ENCODE measurements at regions not wholly inside any gene's neighbourhood (a gene's known extent, or its start where the extent isn't known, plus 50 kb on each side); places are given as distances from the start of the nearest gene placed in this dataset.

- CTCF ChIA-PET: no interaction called here
- Mint-ChIP-seq H3K9me3 (no peaks in the 10 kb centered on the region), H3K27me3 (no peaks in the 10 kb centered on the region), H3K36me3 (no peaks in the 10 kb centered on the region), H3K4me3 (no peak overlapping the region), H3K27ac (no peak overlapping the region), H3K4me1 (no peaks in the 10 kb centered on the region)
- H3K4me1 ChIP-seq (ENCODE audit: control insufficient read depth in 1 of 2, extremely low read depth in 1 of 2, insufficient read depth in 2 of 2, low read length in 2 of 2): no peaks in the 10 kb centered on the region
- H3K4me3 ChIP-seq (ENCODE audit: control insufficient read depth in 1 of 2, extremely low read depth in 1 of 2, low read length in 1 of 2): no peak overlapping the region
- no peaks in the 10 kb centered on the region for H3K27me3 ChIP-seq (replicated peaks in 1 of 2; ENCODE audit: control insufficient read depth in 2 of 2, extremely low read depth in 1 of 2, insufficient read depth in 2 of 2, low read length in 1 of 2)
- DNase-seq (no peak), ATAC-seq (replicated peaks in 1 of 4) (no peak)
- H3K9me3 ChIP-seq: no peaks in the 10 kb centered on the region
- WGBS (ENCODE audit: insufficient coverage): no CpG with 5 or more reads among the region's 1 CpG
- H3K27ac ChIP-seq (ENCODE audit: low read length): no peak overlapping the region
- H3K36me3 ChIP-seq (ENCODE audit: control insufficient read depth in 2 of 2, extremely low read depth in 1 of 2, insufficient read depth in 1 of 2, low read length in 1 of 2): no peaks in the 10 kb centered on the region
- POLR2A ChIA-PET: no interaction called here
These were observed 274.4 kb upstream of the ARX start for GRCh38 chrX:25290132-25290531.

DNA sequence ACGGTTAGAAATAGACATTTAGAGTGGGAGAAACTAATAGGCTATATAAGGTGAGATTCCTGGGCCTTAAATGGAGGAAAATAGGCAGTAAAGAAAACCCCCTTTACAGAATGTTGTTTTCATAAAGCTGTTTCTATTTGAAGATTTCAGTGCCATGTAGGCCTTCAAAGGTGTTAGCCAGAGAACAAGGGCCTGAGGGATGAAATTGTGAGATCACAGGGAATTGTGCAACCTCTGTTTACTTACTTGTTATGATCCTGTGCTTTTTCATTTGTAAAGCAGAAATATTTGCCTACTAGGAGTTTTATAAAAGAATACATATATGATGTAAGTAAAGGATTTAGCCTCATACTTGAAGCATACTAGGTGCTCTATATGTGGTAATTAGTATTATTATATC is 272.9 kb upstream of the ARX start:
- peaks cover 0 to 3% of the 10 kb centered on the region in 2 donors for H3K27me3 Mint-ChIP-seq
- DNase-seq (no peak), ATAC-seq (replicated peaks in 1 of 4) (no peak)
- Histone ChIP-seq H3K4me1 (ENCODE audit: control insufficient read depth in 1 of 2, extremely low read depth in 1 of 2, insufficient read depth in 2 of 2, low read length in 2 of 2) (no peaks in the 10 kb centered on the region), H3K27ac (ENCODE audit: low read length) (no peak overlapping the region), H3K27me3 (replicated peaks in 1 of 2; ENCODE audit: control insufficient read depth in 2 of 2, extremely low read depth in 1 of 2, insufficient read depth in 2 of 2, low read length in 1 of 2) (no peaks in the 10 kb centered on the region), H3K4me3 (ENCODE audit: control insufficient read depth in 1 of 2, extremely low read depth in 1 of 2, low read length in 1 of 2) (no peak overlapping the region), H3K9me3 (no peaks in the 10 kb centered on the region), H3K36me3 (ENCODE audit: control insufficient read depth in 2 of 2, extremely low read depth in 1 of 2, insufficient read depth in 1 of 2, low read length in 1 of 2) (no peaks in the 10 kb centered on the region)
- H3K4me1 Mint-ChIP-seq: no peaks in the 10 kb centered on the region
- H3K36me3 Mint-ChIP-seq: no peaks in the 10 kb centered on the region
- POLR2A ChIA-PET: no interaction called here
- WGBS (ENCODE audit: insufficient coverage): no CpG with 5 or more reads among the region's 1 CpG
- H3K9me3 Mint-ChIP-seq: no peaks in the 10 kb centered on the region
- no peak overlapping the region for H3K27ac Mint-ChIP-seq
- CTCF ChIA-PET: no interaction called here
- no peak overlapping the region for H3K4me3 Mint-ChIP-seq

GRCh38 chrX:25287521-25287920 is 271.8 kb upstream of the ARX start:
- H3K9me3 ChIP-seq: no peaks in the 10 kb centered on the region
- no CpG with 5 or more reads among the region's 1 CpG for WGBS (ENCODE audit: insufficient coverage)
- no peaks in the 10 kb centered on the region for H3K4me1 Mint-ChIP-seq
- no peaks in the 10 kb centered on the region for H3K27me3 ChIP-seq (replicated peaks in 1 of 2; ENCODE audit: control insufficient read depth in 2 of 2, extremely low read depth in 1 of 2, insufficient read depth in 2 of 2, low read length in 1 of 2)
- no peak overlapping the region for H3K27ac ChIP-seq (ENCODE audit: low read length)
- H3K36me3 ChIP-seq (ENCODE audit: control insufficient read depth in 2 of 2, extremely low read depth in 1 of 2, insufficient read depth in 1 of 2, low read length in 1 of 2): no peaks in the 10 kb centered on the region
- ATAC-seq (replicated peaks in 1 of 4): no peak
- H3K27me3 Mint-ChIP-seq: peaks cover 0 to 3% of the 10 kb centered on the region in 2 donors
- H3K27ac Mint-ChIP-seq: no peak overlapping the region
- ChIA-PET CTCF (no interaction called here), POLR2A (no interaction called here)
- no peaks in the 10 kb centered on the region for H3K9me3 Mint-ChIP-seq
- H3K4me3 Mint-ChIP-seq: no peak overlapping the region
- no peaks in the 10 kb centered on the region for H3K36me3 Mint-ChIP-seq
- no peak overlapping the region for H3K4me3 ChIP-seq (ENCODE audit: control insufficient read depth in 1 of 2, extremely low read depth in 1 of 2, low read length in 1 of 2)
- DNase-seq: no peak
- no peaks in the 10 kb centered on the region for H3K4me1 ChIP-seq (ENCODE audit: control insufficient read depth in 1 of 2, extremely low read depth in 1 of 2, insufficient read depth in 2 of 2, low read length in 2 of 2)

DNA sequence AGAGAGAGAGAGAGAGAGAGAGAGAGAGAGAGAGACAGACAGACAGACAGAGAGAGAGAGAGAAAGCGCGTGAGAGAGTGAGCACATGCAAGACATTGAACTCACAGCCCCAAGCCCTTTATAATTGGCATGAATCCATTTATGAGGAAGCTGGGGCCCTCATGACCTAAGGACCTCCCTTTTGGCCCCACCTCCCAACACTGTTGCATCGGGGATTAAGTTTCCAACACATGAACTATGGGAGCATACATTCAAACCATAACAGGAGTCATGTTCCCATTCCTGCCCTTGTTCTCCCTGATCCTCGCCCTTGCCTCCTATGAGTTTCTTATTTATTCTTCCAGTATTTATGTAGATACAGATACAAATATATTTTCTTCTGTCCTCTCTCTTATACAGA is 269.8 kb upstream of the ARX start:
- POLR2A ChIA-PET: no interaction called here
- H3K9me3 ChIP-seq: no peaks in the 10 kb centered on the region
- no peaks in the 10 kb centered on the region for H3K4me1 Mint-ChIP-seq
- 83% methylated on average over 1 of the region's 4 CpGs for WGBS (ENCODE audit: insufficient coverage)
- no peak overlapping the region for H3K27ac Mint-ChIP-seq
- peaks cover 0 to 3% of the 10 kb centered on the region in 2 donors for H3K27me3 Mint-ChIP-seq
- CTCF ChIA-PET: no interaction called here
- no peak for DNase-seq
- H3K4me1 ChIP-seq (ENCODE audit: control insufficient read depth in 1 of 2, extremely low read depth in 1 of 2, insufficient read depth in 2 of 2, low read length in 2 of 2): no peaks in the 10 kb centered on the region
- H3K36me3 ChIP-seq (ENCODE audit: control insufficient read depth in 2 of 2, extremely low read depth in 1 of 2, insufficient read depth in 1 of 2, low read length in 1 of 2): no peaks in the 10 kb centered on the region
- no peaks in the 10 kb centered on the region for H3K36me3 Mint-ChIP-seq
- H3K4me3 ChIP-seq (ENCODE audit: control insufficient read depth in 1 of 2, extremely low read depth in 1 of 2, low read length in 1 of 2): no peak overlapping the region
- no peak for ATAC-seq (replicated peaks in 1 of 4)
- no peak overlapping the region for H3K4me3 Mint-ChIP-seq
- H3K27ac ChIP-seq (ENCODE audit: low read length): no peak overlapping the region
- no peaks in the 10 kb centered on the region for H3K27me3 ChIP-seq (replicated peaks in 1 of 2; ENCODE audit: control insufficient read depth in 2 of 2, extremely low read depth in 1 of 2, insufficient read depth in 2 of 2, low read length in 1 of 2)
- H3K9me3 Mint-ChIP-seq: no peaks in the 10 kb centered on the region

DNA sequence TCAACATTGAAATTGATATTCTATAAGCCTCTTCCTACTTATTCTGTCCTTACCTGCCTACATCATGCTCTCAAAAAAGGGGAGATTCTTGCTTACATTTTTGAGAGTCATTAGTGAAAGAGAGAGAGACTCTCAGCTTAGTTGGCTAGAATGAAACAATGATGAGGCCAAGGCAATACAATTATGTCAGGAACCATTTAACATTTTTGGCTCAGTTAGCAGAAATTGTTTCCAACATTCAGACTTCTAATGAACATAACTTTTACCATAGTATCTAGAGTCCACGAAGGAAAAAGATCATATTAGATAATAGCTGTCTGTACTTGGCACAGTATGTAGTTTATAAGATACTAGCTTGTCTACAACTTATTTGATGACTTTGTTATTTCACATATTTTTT is 263.7 kb upstream of the ARX start:
- CTCF ChIA-PET: no interaction called here
- POLR2A ChIA-PET: no interaction called here
- H3K36me3 ChIP-seq (ENCODE audit: control insufficient read depth in 2 of 2, extremely low read depth in 1 of 2, insufficient read depth in 1 of 2, low read length in 1 of 2): no peaks in the 10 kb centered on the region
- Mint-ChIP-seq H3K27ac (no peak overlapping the region), H3K4me1 (no peaks in the 10 kb centered on the region), H3K36me3 (no peaks in the 10 kb centered on the region), H3K27me3 (peaks cover 0 to 7% of the 10 kb centered on the region in 2 donors), H3K9me3 (no peaks in the 10 kb centered on the region), H3K4me3 (no peak overlapping the region)
- no peak overlapping the region for H3K4me3 ChIP-seq (ENCODE audit: control insufficient read depth in 1 of 2, extremely low read depth in 1 of 2, low read length in 1 of 2)
- no peaks in the 10 kb centered on the region for H3K4me1 ChIP-seq (ENCODE audit: control insufficient read depth in 1 of 2, extremely low read depth in 1 of 2, insufficient read depth in 2 of 2, low read length in 2 of 2)
- DNase-seq: no peak
- no peak for ATAC-seq (replicated peaks in 1 of 4)
- no CpG with 5 or more reads among the region's 1 CpG for WGBS (ENCODE audit: insufficient coverage)
- no peaks in the 10 kb centered on the region for H3K27me3 ChIP-seq (replicated peaks in 1 of 2; ENCODE audit: control insufficient read depth in 2 of 2, extremely low read depth in 1 of 2, insufficient read depth in 2 of 2, low read length in 1 of 2)
- no peaks in the 10 kb centered on the region for H3K9me3 ChIP-seq
- no peak overlapping the region for H3K27ac ChIP-seq (ENCODE audit: low read length)

GRCh38 chrX:25278341-25278740 is 262.6 kb upstream of the ARX start:
- no peaks in the 10 kb centered on the region for H3K36me3 ChIP-seq (ENCODE audit: control insufficient read depth in 2 of 2, extremely low read depth in 1 of 2, insufficient read depth in 1 of 2, low read length in 1 of 2)
- no peak overlapping the region for H3K27ac ChIP-seq (ENCODE audit: low read length)
- DNase-seq: no peak
- POLR2A ChIA-PET: no interaction called here
- Mint-ChIP-seq H3K27me3 (peaks cover 0 to 4% of the 10 kb centered on the region in 2 donors), H3K27ac (no peak overlapping the region), H3K4me3 (no peak overlapping the region), H3K9me3 (no peaks in the 10 kb centered on the region), H3K4me1 (no peaks in the 10 kb centered on the region), H3K36me3 (no peaks in the 10 kb centered on the region)
- no peaks in the 10 kb centered on the region for H3K9me3 ChIP-seq
- no peak for ATAC-seq (replicated peaks in 1 of 4)
- H3K4me3 ChIP-seq (ENCODE audit: control insufficient read depth in 1 of 2, extremely low read depth in 1 of 2, low read length in 1 of 2): no peak overlapping the region
- no peaks in the 10 kb centered on the region for H3K27me3 ChIP-seq (replicated peaks in 1 of 2; ENCODE audit: control insufficient read depth in 2 of 2, extremely low read depth in 1 of 2, insufficient read depth in 2 of 2, low read length in 1 of 2)
- H3K4me1 ChIP-seq (ENCODE audit: control insufficient read depth in 1 of 2, extremely low read depth in 1 of 2, insufficient read depth in 2 of 2, low read length in 2 of 2): no peaks in the 10 kb centered on the region
- CTCF ChIA-PET: interaction anchor here in 1 of 2 donors (0.6 kb wide), 1 partner anchor 15 kb away, joined by 4 read pairs; no protein-coding TSS in a partner anchor

DNA sequence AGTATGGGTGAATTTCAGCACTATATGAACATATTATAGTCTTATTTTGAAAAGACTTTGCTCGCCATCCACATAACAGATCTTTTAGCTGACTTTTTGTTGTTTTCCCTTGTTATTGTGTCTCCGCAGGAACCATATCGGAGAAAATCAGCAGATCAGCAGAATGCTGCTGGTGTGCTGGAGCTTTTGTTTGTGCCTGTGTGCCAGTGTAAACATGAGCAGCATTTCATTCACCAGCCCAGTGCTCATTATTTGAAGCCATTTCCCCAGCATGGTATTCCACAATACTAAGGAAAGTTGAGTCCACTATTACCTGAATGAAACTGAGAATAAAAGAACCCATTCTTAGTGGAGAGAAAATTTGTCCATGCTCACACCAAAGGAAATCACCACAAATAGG is 261.8 kb upstream of the ARX start:
- peaks cover 0 to 7% of the 10 kb centered on the region in 2 donors for H3K27me3 Mint-ChIP-seq
- Histone ChIP-seq H3K4me3 (ENCODE audit: control insufficient read depth in 1 of 2, extremely low read depth in 1 of 2, low read length in 1 of 2) (no peak overlapping the region), H3K27ac (ENCODE audit: low read length) (no peak overlapping the region), H3K27me3 (replicated peaks in 1 of 2; ENCODE audit: control insufficient read depth in 2 of 2, extremely low read depth in 1 of 2, insufficient read depth in 2 of 2, low read length in 1 of 2) (no peaks in the 10 kb centered on the region), H3K36me3 (ENCODE audit: control insufficient read depth in 2 of 2, extremely low read depth in 1 of 2, insufficient read depth in 1 of 2, low read length in 1 of 2) (no peaks in the 10 kb centered on the region), H3K4me1 (ENCODE audit: control insufficient read depth in 1 of 2, extremely low read depth in 1 of 2, insufficient read depth in 2 of 2, low read length in 2 of 2) (no peaks in the 10 kb centered on the region), H3K9me3 (no peaks in the 10 kb centered on the region)
- no peak overlapping the region for H3K4me3 Mint-ChIP-seq
- no peaks in the 10 kb centered on the region for H3K36me3 Mint-ChIP-seq
- no peaks in the 10 kb centered on the region for H3K4me1 Mint-ChIP-seq
- ATAC-seq (replicated peaks in 1 of 4) (no peak), DNase-seq (no peak)
- ChIA-PET CTCF (no interaction called here), POLR2A (no interaction called here)
- WGBS (ENCODE audit: insufficient coverage): no CpG with 5 or more reads among the region's 3 CpGs
- H3K9me3 Mint-ChIP-seq: no peaks in the 10 kb centered on the region
- no peak overlapping the region for H3K27ac Mint-ChIP-seq

All from T-cell (primary cell).